CD4-positive, alpha-beta T cell (primary cell): ENCODE measurements at regions not wholly inside any gene's neighbourhood (a gene's known extent, or its start where the extent isn't known, plus 50 kb on each side); places are given as distances from the start of the nearest gene placed in this dataset.

Experiments used
- ATAC-seq: fragments of 200-7000 bp; cut with Tn5 transposase; one replicate; pipeline ENCODE4 v1.10.0; 2022; ENCODE audit warnings: mild to moderate bottlenecking; ENCODE audit not compliant: poor library complexity
- CTCF ChIA-PET: fragments of 350-600 bp; sonication (Branson Sonifier 250); formaldehyde crosslinking; loops from one replicate; lab custom pipeline; 2021; ENCODE audit warnings: antibody characterized with exemption, inconsistent platforms; lab: Charles Lee
- POLR2A ChIA-PET: fragments of 350-600 bp; sonication (Branson Sonifier 250); formaldehyde crosslinking; loops from one replicate; lab custom pipeline; 2021; ENCODE audit warnings: antibody characterized with exemption, inconsistent platforms; lab: Charles Lee
- DNase-seq, 14 experiments: peaks; one replicate each; pipeline ENCODE4 v3.0.0-alpha.2; 2013 to 2020; ENCODE audit warnings: mixed read lengths in 2 of 14
- H3K27ac ChIP-seq, 2 donors: one replicate each; pipeline versions ENCODE4 v1.5.1 to v1.7.0; 2013; ENCODE audit warnings: low read length in 2 of 2, low read depth in 1 of 2, mild to moderate bottlenecking in 1 of 2
- H3K27me3 ChIP-seq, 2 experiments: 1 replicate in 1 of 2; 2 replicates in 1 of 2; pipeline versions ENCODE4 v1.6.1 to v1.7.0; 2013; ENCODE audit warnings: low read length in 2 of 2, control low read depth in 1 of 2, mild to moderate bottlenecking in 1 of 2, moderate library complexity in 1 of 2; ENCODE audit not compliant: insufficient read depth in 2 of 2, control insufficient read depth in 1 of 2
- H3K36me3 ChIP-seq: one replicate; pipeline ENCODE4 v1.6.1; 2013; ENCODE audit warnings: low read length, control low read depth; ENCODE audit not compliant: insufficient read depth
- H3K4me1 ChIP-seq: one replicate; pipeline ENCODE4 v1.6.1; 2013; ENCODE audit warnings: low read length, control low read depth; ENCODE audit not compliant: insufficient read depth
- H3K4me3 ChIP-seq: one replicate; pipeline ENCODE4 v1.5.1; 2013; ENCODE audit warnings: mild to moderate bottlenecking, low read length, moderate library complexity
- H3K9me3 ChIP-seq, 2 experiments: 1 replicate in 1 of 2; 2 replicates in 1 of 2; pipeline versions ENCODE4 v1.6.1 to v1.7.0; 2013; ENCODE audit warnings: low read length in 2 of 2, mild to moderate bottlenecking in 2 of 2, control low read depth in 1 of 2, moderate library complexity in 1 of 2; ENCODE audit not compliant: control insufficient read depth in 1 of 2, insufficient read depth in 1 of 2
- H3K27ac Mint-ChIP-seq: one replicate; pipeline ENCODE4 v1.8.0; 2020; ENCODE audit warnings: mixed read lengths
- H3K27me3 Mint-ChIP-seq: one replicate; pipeline ENCODE4 v1.8.0; 2021; ENCODE audit warnings: mixed read lengths
- H3K36me3 Mint-ChIP-seq: one replicate; pipeline ENCODE4 v1.8.0; 2021; ENCODE audit warnings: low read depth, mixed read lengths
- H3K4me1 Mint-ChIP-seq: one replicate; pipeline ENCODE4 v1.8.0; 2021; ENCODE audit warnings: low read depth, mixed read lengths
- H3K4me3 Mint-ChIP-seq: one replicate; pipeline ENCODE4 v1.8.0; 2020; ENCODE audit warnings: mild to moderate bottlenecking, mixed read lengths
- H3K9me3 Mint-ChIP-seq: one replicate; pipeline ENCODE4 v1.8.0; 2020; ENCODE audit warnings: mixed read lengths
- CTCF ChIP-seq: fragments of 200-600 bp; IDR thresholded peaks from one replicate; pipeline ENCODE4 v1.8.0; 2022; ENCODE audit warnings: antibody characterized with exemption, mild to moderate bottlenecking
- intact Hi-C, 2 experiments: fragments of 100-400 bp; cut with DNase I in 1 of 2; cut with micrococcal nuclease in 1 of 2; formaldehyde crosslinking; loops; one replicate each; pipeline versions ENCODE4 v1.15.1 to v1.9.0; 2023 to 2025; cut with DNase I, micrococcal nuclease

GRCh38 chr4:60506061-60506460 is 694.1 kb upstream of the ADGRL3 start:
- Histone ChIP-seq H3K27me3 (no peaks in the 10 kb centered on the region), H3K4me1 (no peaks in the 10 kb centered on the region), H3K36me3 (no peaks in the 10 kb centered on the region), H3K27ac (no peak overlapping the region), H3K4me3 (no peak overlapping the region), H3K9me3 (no peaks in the 10 kb centered on the region)
- Mint-ChIP-seq H3K4me1 (no peaks in the 10 kb centered on the region), H3K36me3 (no peaks in the 10 kb centered on the region), H3K4me3 (no peak overlapping the region), H3K9me3 (peaks cover 23% of the 10 kb centered on the region), H3K27me3 (no peaks in the 10 kb centered on the region), H3K27ac (no peak overlapping the region)
- intact Hi-C loops, result no loop called here
- ChIA-PET POLR2A (no interaction called here), CTCF (no interaction called here)
- ATAC-seq (no peak), DNase-seq (no peak)
- TF ChIP-seq CTCF, result no peak

DNA sequence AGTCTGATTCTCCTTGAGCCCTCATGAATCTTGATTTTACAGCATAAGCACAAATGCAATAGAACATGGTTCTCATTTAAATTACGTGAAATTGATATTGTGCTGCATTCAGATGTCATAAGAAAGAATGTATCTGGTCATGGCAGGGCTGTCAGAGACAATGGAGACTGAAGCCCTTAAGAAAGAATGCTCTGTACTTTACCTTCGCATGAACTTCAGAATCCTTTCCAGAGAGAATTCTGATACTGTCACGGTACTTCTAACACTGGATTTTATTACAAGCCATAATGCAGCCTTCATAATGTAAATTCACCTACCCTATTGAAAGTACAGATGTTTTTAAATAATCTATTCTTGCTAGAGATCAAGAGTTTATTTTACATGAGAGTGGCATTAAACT is 677.9 kb upstream of the ADGRL3 start:
- no peak for TF ChIP-seq CTCF

DNA sequence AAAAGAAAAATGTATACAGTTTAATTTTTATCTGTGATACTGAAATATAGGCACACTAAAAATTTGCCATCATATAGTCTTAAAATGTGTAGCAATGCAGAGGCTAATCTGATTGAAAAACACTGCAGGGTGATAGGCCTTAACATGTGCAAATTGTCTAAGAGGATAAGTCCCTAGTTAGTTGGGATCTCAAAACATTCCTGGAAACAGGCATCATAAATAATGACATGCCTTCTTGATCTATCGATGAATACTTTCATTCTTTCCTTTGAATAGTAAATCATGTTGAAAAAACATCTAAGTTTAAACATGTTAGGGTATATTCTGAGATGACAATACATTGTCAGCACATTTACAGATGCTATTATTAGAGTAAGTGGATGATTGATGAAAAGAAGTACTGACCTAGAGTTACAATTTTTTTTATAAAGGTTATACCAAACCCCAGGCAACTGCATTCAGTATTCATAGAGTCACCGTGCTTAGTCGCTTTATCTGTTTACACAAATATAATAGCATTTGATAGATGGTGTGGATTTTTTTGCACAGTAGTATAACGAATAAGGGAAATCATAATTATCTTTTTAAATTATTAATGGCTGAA is 668.2 kb upstream of the ADGRL3 start:
- CTCF ChIA-PET, result no interaction called here
- Mint-ChIP-seq H3K9me3 (peaks cover 12% of the 10 kb centered on the region), H3K4me3 (no peak overlapping the region), H3K36me3 (no peaks in the 10 kb centered on the region), H3K27me3 (no peaks in the 10 kb centered on the region), H3K27ac (no peak overlapping the region), H3K4me1 (no peaks in the 10 kb centered on the region)
- H3K4me1 ChIP-seq, result no peaks in the 10 kb centered on the region
- H3K4me3 ChIP-seq, result no peak overlapping the region
- TF ChIP-seq CTCF, result no peak
- no peaks in the 10 kb centered on the region for H3K27me3 ChIP-seq
- ATAC-seq (no peak), DNase-seq (no peak)
- POLR2A ChIA-PET, result no interaction called here
- intact Hi-C loops, result no loop called here
- H3K27ac ChIP-seq, result no peak overlapping the region
- no peaks in the 10 kb centered on the region for H3K9me3 ChIP-seq
- H3K36me3 ChIP-seq, result no peaks in the 10 kb centered on the region

More for the DNA sequence above, 677.9 kb upstream of the ADGRL3 start:
- no peak for ATAC-seq
- ChIA-PET POLR2A (no interaction called here), CTCF (no interaction called here)
- no peaks in the 10 kb centered on the region for H3K36me3 ChIP-seq
- Mint-ChIP-seq H3K4me1 (no peaks in the 10 kb centered on the region), H3K4me3 (no peak overlapping the region), H3K27me3 (no peaks in the 10 kb centered on the region), H3K36me3 (no peaks in the 10 kb centered on the region), H3K27ac (no peak overlapping the region), H3K9me3 (peaks cover 7% of the 10 kb centered on the region)
- H3K9me3 ChIP-seq, result no peaks in the 10 kb centered on the region
- no peaks in the 10 kb centered on the region for H3K27me3 ChIP-seq
- H3K4me1 ChIP-seq, result no peaks in the 10 kb centered on the region
- intact Hi-C loops, result no loop called here
- H3K4me3 ChIP-seq, result no peak overlapping the region
- H3K27ac ChIP-seq, result no peak overlapping the region
- no peak for DNase-seq
